ENCODE measurements at regions not wholly inside any gene's neighbourhood (a gene's known extent, or its start where the extent isn't known, plus 50 kb on each side); places are given as distances from the start of the nearest gene placed in this dataset.

DNA sequence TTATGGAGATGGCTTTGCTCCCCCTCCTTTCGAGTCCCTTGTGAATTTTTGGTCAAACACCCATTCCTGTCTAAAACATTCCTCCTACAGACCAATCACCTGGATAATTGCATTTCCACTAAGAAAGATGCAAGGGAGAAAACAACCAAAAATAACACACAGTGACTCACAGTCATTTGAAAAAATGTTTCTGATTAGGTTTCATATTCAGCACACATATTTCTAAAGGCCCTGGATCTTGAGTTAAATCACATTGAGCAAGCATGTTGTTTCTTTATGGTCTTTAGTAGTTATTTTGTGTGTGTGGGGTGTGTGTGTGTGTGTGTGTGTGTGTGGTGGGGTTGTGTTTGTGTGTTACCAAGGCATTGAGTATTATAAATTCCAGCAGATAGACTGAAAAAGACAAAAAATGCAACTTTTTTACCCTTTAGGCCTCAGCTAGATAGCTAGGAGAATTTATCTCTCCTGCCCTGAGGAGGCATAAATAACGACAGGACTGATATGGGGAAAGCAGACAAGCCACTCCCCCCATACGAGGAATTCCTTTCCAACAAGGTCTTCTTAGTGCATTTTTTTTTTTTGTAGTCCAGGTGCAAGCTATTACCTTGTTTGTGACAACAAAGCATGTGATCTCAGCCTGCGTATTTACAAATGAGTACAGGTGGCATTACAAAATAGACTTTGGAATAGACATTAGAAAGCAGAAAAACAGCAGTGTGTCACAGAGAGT, 265.4 kb upstream of the ADGRL3 start:
- TF ChIP-seq CTCF (conservative IDR thresholded peaks at IDR 0.05 in 1 of 2, IDR thresholded peaks at IDR 0.05 in 1 of 2; ENCODE audit: extremely low read depth in 1 of 2, insufficient read depth in 1 of 2, low read depth in 1 of 2, low read length in 2 of 2) (no peak), EZH2 (IDR thresholded peaks at IDR 0.05; ENCODE audit: borderline replicate concordance, low read length) (no peak)

Data from mammary epithelial cell (primary cell).